ENCODE measurements at regions not wholly inside any gene's neighbourhood (a gene's known extent, or its start where the extent isn't known, plus 50 kb on each side); places are given as distances from the start of the nearest gene placed in this dataset.

DNA sequence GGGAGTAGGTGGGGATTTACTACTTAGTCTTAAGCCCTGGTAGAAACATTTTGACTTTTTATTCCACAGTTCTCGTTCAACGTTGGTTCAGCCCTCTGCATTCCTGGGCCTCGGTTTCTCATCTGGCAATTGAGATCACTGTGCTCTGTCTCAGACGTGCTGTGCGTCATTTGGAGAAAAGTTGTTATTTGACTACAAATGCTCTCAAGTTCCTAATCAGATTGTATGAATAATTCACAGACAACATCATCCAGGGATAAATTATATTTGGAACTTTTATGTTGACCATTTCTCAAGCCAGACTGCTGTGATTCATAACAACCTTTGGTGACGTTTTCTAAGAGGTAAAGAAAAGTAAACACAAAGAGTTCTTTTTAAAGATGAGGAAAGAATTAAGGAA, 69.2 kb downstream of the BLID start:
- Histone ChIP-seq H3F3A (ENCODE audit: insufficient read depth) (no peaks in the 10 kb centered on the region), H3K27me3 (ENCODE audit: low read length) (no peaks in the 10 kb centered on the region), H3K9me3 (ENCODE audit: insufficient read depth, low read length) (no peaks in the 10 kb centered on the region), H3K9ac (ENCODE audit: low read length) (no peak overlapping the region), H3K36me3 (ENCODE audit: low read length) (no peaks in the 10 kb centered on the region), H3K9me2 (replicated peaks; ENCODE audit: insufficient read depth, low read length) (no peaks in the 10 kb centered on the region), H3K27ac (ENCODE audit: low read depth, low read length) (no peak overlapping the region), H3K4me2 (ENCODE audit: low read depth, low read length, poor library complexity, severe bottlenecking) (no peak overlapping the region), H2AFZ (ENCODE audit: low read depth, low read length, severe bottlenecking) (no peak overlapping the region), H3K4me3 (ENCODE audit: insufficient read depth, low read length, poor library complexity, severe bottlenecking) (no peak overlapping the region), H3K79me2 (ENCODE audit: insufficient read depth, low read length) (no peaks in the 10 kb centered on the region), H4K20me1 (ENCODE audit: low read depth, low read length) (no peaks in the 10 kb centered on the region)
- TF ChIP-seq EZH2phosphoT487 (conservative IDR thresholded peaks at IDR 0.05; ENCODE audit: low read length) = no peak
- TF ChIP-seq, protein P1, sequence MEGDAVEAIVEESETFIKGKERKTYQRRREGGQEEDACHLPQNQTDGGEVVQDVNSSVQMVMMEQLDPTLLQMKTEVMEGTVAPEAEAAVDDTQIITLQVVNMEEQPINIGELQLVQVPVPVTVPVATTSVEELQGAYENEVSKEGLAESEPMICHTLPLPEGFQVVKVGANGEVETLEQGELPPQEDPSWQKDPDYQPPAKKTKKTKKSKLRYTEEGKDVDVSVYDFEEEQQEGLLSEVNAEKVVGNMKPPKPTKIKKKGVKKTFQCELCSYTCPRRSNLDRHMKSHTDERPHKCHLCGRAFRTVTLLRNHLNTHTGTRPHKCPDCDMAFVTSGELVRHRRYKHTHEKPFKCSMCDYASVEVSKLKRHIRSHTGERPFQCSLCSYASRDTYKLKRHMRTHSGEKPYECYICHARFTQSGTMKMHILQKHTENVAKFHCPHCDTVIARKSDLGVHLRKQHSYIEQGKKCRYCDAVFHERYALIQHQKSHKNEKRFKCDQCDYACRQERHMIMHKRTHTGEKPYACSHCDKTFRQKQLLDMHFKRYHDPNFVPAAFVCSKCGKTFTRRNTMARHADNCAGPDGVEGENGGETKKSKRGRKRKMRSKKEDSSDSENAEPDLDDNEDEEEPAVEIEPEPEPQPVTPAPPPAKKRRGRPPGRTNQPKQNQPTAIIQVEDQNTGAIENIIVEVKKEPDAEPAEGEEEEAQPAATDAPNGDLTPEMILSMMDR (IDR thresholded peaks at IDR 0.05; ENCODE audit: insufficient read depth, low read length, poor library complexity, severe bottlenecking) = no peak

DNA sequence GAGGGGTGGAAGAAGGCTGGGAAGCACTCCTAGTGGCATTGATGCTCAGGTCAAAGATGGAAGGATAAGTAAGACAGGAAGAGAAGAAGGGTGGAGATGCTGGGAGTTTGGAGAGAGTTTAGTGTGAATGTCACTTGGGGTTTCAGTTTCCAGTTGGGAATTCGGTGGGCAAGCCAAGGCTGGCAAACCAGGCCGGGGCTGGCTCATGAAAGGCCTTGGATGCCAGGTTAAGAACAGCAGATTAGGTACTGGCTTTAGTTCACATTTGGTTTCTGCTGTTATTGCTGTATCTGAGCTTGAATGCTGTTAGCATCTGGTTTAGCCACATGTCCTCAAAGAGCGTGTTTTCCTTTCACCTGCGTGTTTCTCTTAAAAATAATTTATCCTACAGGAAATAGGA, 69.6 kb downstream of the BLID start:
- no peak for TF ChIP-seq EZH2phosphoT487 (conservative IDR thresholded peaks at IDR 0.05; ENCODE audit: low read length)
- TF ChIP-seq, protein P1 (IDR thresholded peaks at IDR 0.05; ENCODE audit: insufficient read depth, low read length, poor library complexity, severe bottlenecking) = no peak
- Histone ChIP-seq H3K79me2 (ENCODE audit: insufficient read depth, low read length) (no peaks in the 10 kb centered on the region), H4K20me1 (ENCODE audit: low read depth, low read length) (no peaks in the 10 kb centered on the region), H3K9me3 (ENCODE audit: insufficient read depth, low read length) (no peaks in the 10 kb centered on the region), H3K9ac (ENCODE audit: low read length) (no peak overlapping the region), H3K4me2 (ENCODE audit: low read depth, low read length, poor library complexity, severe bottlenecking) (no peak overlapping the region), H3K36me3 (ENCODE audit: low read length) (no peaks in the 10 kb centered on the region), H3K9me2 (replicated peaks; ENCODE audit: insufficient read depth, low read length) (no peaks in the 10 kb centered on the region), H3F3A (ENCODE audit: insufficient read depth) (no peaks in the 10 kb centered on the region), H3K4me3 (ENCODE audit: insufficient read depth, low read length, poor library complexity, severe bottlenecking) (no peak overlapping the region), H3K27ac (ENCODE audit: low read depth, low read length) (no peak overlapping the region), H3K27me3 (ENCODE audit: low read length) (no peaks in the 10 kb centered on the region), H2AFZ (ENCODE audit: low read depth, low read length, severe bottlenecking) (no peak overlapping the region)

DNA sequence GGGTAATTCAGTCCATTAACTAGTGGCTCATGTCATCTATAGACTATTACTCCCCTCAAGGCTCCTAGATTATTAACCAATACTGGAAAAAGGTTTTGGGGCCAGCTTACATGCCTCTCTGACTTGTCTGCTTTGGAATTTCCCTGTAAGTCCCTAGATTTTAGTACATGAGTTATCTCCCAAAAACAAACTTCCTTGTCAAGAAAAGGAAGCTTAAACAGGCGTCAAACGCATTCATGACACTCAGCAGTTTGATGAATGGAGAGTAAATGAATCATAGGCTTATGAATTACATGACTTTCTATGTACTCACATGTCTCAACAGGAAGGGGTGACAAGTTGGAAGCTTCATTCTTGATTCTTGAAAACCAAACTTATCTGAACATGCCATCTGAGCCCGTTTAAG, 70.8 kb downstream of the BLID start:
- Histone ChIP-seq H3K79me2 (ENCODE audit: insufficient read depth, low read length) (no peaks in the 10 kb centered on the region), H3F3A (ENCODE audit: insufficient read depth) (no peaks in the 10 kb centered on the region), H3K4me2 (ENCODE audit: low read depth, low read length, poor library complexity, severe bottlenecking) (no peak overlapping the region), H3K9me3 (ENCODE audit: insufficient read depth, low read length) (no peaks in the 10 kb centered on the region), H3K9me2 (replicated peaks; ENCODE audit: insufficient read depth, low read length) (no peaks in the 10 kb centered on the region), H2AFZ (ENCODE audit: low read depth, low read length, severe bottlenecking) (no peak overlapping the region), H3K36me3 (ENCODE audit: low read length) (no peaks in the 10 kb centered on the region), H4K20me1 (ENCODE audit: low read depth, low read length) (no peaks in the 10 kb centered on the region), H3K27ac (ENCODE audit: low read depth, low read length) (no peak overlapping the region), H3K9ac (ENCODE audit: low read length) (no peak overlapping the region), H3K27me3 (ENCODE audit: low read length) (no peaks in the 10 kb centered on the region), H3K4me3 (ENCODE audit: insufficient read depth, low read length, poor library complexity, severe bottlenecking) (no peak overlapping the region)
- TF ChIP-seq, protein P1 (IDR thresholded peaks at IDR 0.05; ENCODE audit: insufficient read depth, low read length, poor library complexity, severe bottlenecking) = no peak
- TF ChIP-seq EZH2phosphoT487 (conservative IDR thresholded peaks at IDR 0.05; ENCODE audit: low read length) = no peak

Data from SU-DHL-6 (cell line).